Activated CD4-positive, alpha-beta memory T cell treated with anti-CD3 and anti-CD28 coated beads for 36 hours (primary cell): ENCODE measurements at regions not wholly inside any gene's neighbourhood (a gene's known extent, or its start where the extent isn't known, plus 50 kb on each side); places are given as distances from the start of the nearest gene placed in this dataset.
"Not testable (repeated sequence)": the region's sequence is repeated elsewhere in the genome, so short reads cannot be mapped to it uniquely, and the experiment has no call there.

Experiments used
- CTCF ChIA-PET: fragments of 350-600 bp; sonication (Branson Sonifier 250); formaldehyde crosslinking; loops from one replicate; lab custom pipeline; 2021; ENCODE audit warnings: antibody characterized with exemption, inconsistent platforms; lab: Charles Lee
- POLR2A ChIA-PET: fragments of 350-600 bp; sonication (Branson Sonifier 250); formaldehyde crosslinking; loops from one replicate; lab custom pipeline; 2021; ENCODE audit warnings: antibody characterized with exemption; lab: Charles Lee
- DNase-seq: peaks from one replicate; pipeline ENCODE4 v3.0.0-alpha.2; 2020
- H3K27ac Mint-ChIP-seq: one replicate; pipeline ENCODE4 v1.8.0; 2021; ENCODE audit warnings: mixed read lengths
- H3K27me3 Mint-ChIP-seq: one replicate; pipeline ENCODE4 v1.8.0; 2021; ENCODE audit warnings: mixed read lengths
- H3K36me3 Mint-ChIP-seq: one replicate; pipeline ENCODE4 v1.8.0; 2021; ENCODE audit warnings: mixed read lengths
- H3K4me1 Mint-ChIP-seq: one replicate; pipeline ENCODE4 v1.8.0; 2021; ENCODE audit warnings: low read depth, mixed read lengths
- H3K4me3 Mint-ChIP-seq: one replicate; pipeline ENCODE4 v1.8.0; 2021; ENCODE audit warnings: mild to moderate bottlenecking, mixed read lengths
- H3K9me3 Mint-ChIP-seq: one replicate; pipeline ENCODE4 v1.8.0; 2021; ENCODE audit warnings: mixed read lengths
- intact Hi-C: fragments of 100-400 bp; cut with micrococcal nuclease; formaldehyde crosslinking; loops from one replicate; pipeline ENCODE4 v1.15.1; 2023

DNA sequence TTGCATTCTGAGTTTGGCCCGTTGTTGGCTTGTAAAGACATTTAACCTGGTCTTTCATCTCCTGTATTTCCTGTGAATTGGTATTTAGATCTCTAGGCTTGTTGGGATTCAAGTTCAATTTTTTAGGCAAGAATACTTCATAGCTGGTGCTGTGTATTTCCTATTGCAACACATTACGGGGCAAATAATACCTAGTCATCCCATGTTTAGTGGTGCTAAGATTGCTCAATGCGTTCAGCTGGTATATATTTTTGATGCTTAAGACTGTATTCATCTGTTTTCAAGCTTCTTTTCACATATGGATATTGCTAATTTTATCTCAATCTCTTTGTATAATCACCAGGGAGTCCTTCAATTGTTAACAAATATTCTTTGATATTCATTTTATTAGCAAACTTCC is 87.5 kb upstream of the ZBTB18 start:
- ChIA-PET POLR2A (no interaction called here), CTCF (no interaction called here)
- intact Hi-C loops = no loop called here
- no peak overlapping the region for H3K27ac Mint-ChIP-seq
- peaks cover 14% of the 10 kb centered on the region for H3K27me3 Mint-ChIP-seq
- H3K9me3 Mint-ChIP-seq = no peaks in the 10 kb centered on the region
- no peaks in the 10 kb centered on the region for H3K4me1 Mint-ChIP-seq
- H3K36me3 Mint-ChIP-seq = no peaks in the 10 kb centered on the region
- no peak for DNase-seq
- no peak overlapping the region for H3K4me3 Mint-ChIP-seq

DNA sequence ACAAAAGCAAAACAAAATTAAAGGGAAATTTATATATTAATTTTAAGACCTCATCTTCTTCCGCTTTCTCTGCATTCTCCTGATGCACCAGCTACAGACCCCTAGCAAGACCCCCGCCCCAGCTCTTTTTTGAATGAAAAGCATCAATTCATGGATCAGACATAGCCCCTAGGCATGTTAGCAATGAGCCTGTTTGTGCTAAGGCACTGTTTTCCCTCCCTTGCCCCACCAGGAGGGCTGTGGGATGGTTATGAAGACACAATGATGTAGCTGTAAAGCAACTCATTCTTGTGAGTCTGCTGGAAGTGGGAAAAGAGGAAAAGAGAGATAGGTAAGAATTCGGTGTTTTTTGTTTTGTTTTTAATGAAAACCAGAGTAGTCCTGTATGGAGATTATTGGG is 88.5 kb upstream of the ZBTB18 start:
- POLR2A ChIA-PET = no interaction called here
- intact Hi-C loops = no loop called here
- peaks cover 14% of the 10 kb centered on the region for H3K27me3 Mint-ChIP-seq
- H3K27ac Mint-ChIP-seq = no peak overlapping the region
- no peak overlapping the region for H3K4me3 Mint-ChIP-seq
- H3K36me3 Mint-ChIP-seq = no peaks in the 10 kb centered on the region
- CTCF ChIA-PET = interaction anchor here (0.7 kb wide), 1 partner anchor 73 kb away, joined by 3 read pairs; no protein-coding TSS in a partner anchor
- H3K9me3 Mint-ChIP-seq = no peaks in the 10 kb centered on the region
- DNase-seq = no peak
- H3K4me1 Mint-ChIP-seq = no peaks in the 10 kb centered on the region

DNA sequence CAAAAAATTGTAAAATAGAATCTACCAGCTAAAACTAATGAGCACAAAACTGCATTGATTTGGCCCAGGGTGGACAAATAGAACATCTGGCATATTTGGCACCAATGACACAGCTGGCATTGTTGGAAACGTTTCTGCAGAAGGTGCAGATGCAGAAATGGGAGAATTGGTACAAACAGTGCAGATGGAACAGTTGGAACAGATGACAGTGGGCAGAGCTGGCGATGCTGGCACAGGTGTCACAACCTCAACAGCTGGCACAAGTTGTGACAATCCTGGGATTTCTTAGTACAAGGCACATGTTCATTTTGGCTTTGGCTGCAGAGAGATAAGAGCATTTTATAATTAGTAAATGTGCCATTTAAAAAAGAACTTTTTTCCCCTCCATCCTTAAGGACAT is 91.1 kb upstream of the ZBTB18 start:
- no peak overlapping the region for H3K4me3 Mint-ChIP-seq
- H3K36me3 Mint-ChIP-seq = no peaks in the 10 kb centered on the region
- H3K27me3 Mint-ChIP-seq = peaks cover 15% of the 10 kb centered on the region
- no peak for DNase-seq
- intact Hi-C loops = no loop called here
- H3K4me1 Mint-ChIP-seq = no peaks in the 10 kb centered on the region
- no peak overlapping the region for H3K27ac Mint-ChIP-seq
- CTCF ChIA-PET = interaction anchor here (1.0 kb wide), 1 partner anchor 12 kb away, joined by 3 read pairs; no protein-coding TSS in a partner anchor
- POLR2A ChIA-PET = no interaction called here
- no peaks in the 10 kb centered on the region for H3K9me3 Mint-ChIP-seq

DNA sequence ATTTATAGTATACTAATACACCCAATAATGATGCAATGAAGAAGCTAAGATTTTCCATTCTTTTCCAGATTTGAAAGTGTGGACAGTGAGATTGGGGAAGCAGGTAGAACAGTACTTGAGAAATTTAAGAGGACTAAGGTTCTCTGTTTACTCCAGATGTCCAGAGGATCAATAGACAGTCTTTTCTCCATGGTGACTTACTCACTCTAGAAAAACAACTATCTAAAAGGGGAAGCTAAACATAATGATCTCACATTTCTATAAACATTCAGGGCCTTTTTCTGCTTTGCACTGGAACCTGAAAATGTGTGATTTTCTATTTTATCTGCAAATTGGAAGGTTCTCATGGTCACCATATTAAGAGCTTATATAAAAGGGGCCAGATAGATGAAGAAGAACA is 93.9 kb upstream of the ZBTB18 start:
- no peaks in the 10 kb centered on the region for H3K9me3 Mint-ChIP-seq
- H3K36me3 Mint-ChIP-seq = no peaks in the 10 kb centered on the region
- H3K4me1 Mint-ChIP-seq = no peaks in the 10 kb centered on the region
- intact Hi-C loops = no loop called here
- no peak overlapping the region for H3K27ac Mint-ChIP-seq
- ChIA-PET CTCF (no interaction called here), POLR2A (no interaction called here)
- H3K27me3 Mint-ChIP-seq = peaks cover 15% of the 10 kb centered on the region
- DNase-seq = no peak
- no peak overlapping the region for H3K4me3 Mint-ChIP-seq

DNA sequence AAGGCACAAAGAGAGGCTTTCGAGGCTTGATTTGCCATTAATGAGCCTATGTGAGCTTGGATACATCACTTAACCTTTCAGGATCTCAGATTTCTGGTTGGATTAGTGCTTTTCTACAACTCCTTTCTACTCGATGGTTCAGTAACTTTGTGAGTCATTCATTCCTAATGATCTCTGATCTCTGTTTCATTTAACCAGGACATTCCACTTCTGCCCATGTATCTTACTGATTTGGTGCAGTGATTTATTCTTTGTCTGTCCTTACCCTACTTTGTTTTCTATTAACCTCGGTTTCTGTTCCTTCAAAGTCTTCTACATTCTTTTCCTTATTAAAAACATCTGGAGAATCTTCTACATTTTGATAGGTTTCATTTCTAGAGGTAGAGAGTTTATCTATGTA is 94.6 kb upstream of the ZBTB18 start:
- no peak for DNase-seq
- Mint-ChIP-seq H3K4me3 (no peak overlapping the region), H3K27ac (no peak overlapping the region), H3K4me1 (no peaks in the 10 kb centered on the region), H3K36me3 (no peaks in the 10 kb centered on the region), H3K27me3 (peaks cover 15% of the 10 kb centered on the region), H3K9me3 (no peaks in the 10 kb centered on the region)
- intact Hi-C loops = no loop called here
- POLR2A ChIA-PET = no interaction called here
- CTCF ChIA-PET = no interaction called here

DNA sequence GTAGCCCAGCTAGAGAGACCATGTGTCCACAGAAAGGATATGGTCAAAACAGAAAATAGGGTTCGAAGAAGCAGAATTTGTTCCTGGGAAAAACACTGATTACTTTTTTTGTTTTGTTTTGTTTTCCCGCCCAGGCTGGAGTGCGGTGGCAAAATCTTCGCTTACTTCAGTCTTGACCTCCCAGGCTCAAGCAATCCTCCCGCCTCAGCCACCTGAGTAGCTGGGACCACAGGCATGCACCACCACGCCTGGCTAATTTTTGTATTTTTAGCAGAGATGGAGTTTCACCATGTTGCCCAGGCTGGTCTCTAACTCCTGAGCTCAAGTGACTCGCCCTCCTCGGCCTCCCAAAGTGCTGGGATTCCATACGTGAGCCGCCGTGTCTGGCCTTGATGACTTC is 99.9 kb upstream of the ZBTB18 start:
- CTCF ChIA-PET, intact Hi-C loops, POLR2A ChIA-PET, H3K4me1 Mint-ChIP-seq, H3K4me3 Mint-ChIP-seq, H3K27ac Mint-ChIP-seq, DNase-seq, H3K9me3 Mint-ChIP-seq, H3K36me3 Mint-ChIP-seq, H3K27me3 Mint-ChIP-seq: not testable (repeated sequence)

- Mint-ChIP-seq H3K27ac (no peak overlapping the region), H3K36me3 (no peaks in the 10 kb centered on the region), H3K9me3 (no peaks in the 10 kb centered on the region), H3K27me3 (peaks cover 4% of the 10 kb centered on the region), H3K4me1 (no peaks in the 10 kb centered on the region), H3K4me3 (no peak overlapping the region)
- DNase-seq = no peak
- POLR2A ChIA-PET = no interaction called here
- CTCF ChIA-PET = no interaction called here
- intact Hi-C loops = no loop called here
Measured at GRCh38 chr1:243950166-243950565, 100.1 kb upstream of the AKT3 start.

- intact Hi-C loops = loop anchor here (1.0 to 10.0 kb wide), 4 partner anchors 95 to 603 kb away; partner anchors contain the start of gene AKT3
- Mint-ChIP-seq H3K36me3 (no peaks in the 10 kb centered on the region), H3K27ac (no peak overlapping the region), H3K27me3 (peaks cover 5% of the 10 kb centered on the region), H3K4me3 (no peak overlapping the region), H3K9me3 (no peaks in the 10 kb centered on the region), H3K4me1 (peaks cover 1% of the 10 kb centered on the region)
- POLR2A ChIA-PET = no interaction called here
- CTCF ChIA-PET = interaction anchor here (2.0 kb wide), 1 partner anchor 603 kb away, joined by 7 read pairs; no protein-coding TSS in a partner anchor
- peak; percentile 56 for DNase-seq
Measured at GRCh38 chr1:243946946-243947345, 96.9 kb upstream of the AKT3 start.

DNA sequence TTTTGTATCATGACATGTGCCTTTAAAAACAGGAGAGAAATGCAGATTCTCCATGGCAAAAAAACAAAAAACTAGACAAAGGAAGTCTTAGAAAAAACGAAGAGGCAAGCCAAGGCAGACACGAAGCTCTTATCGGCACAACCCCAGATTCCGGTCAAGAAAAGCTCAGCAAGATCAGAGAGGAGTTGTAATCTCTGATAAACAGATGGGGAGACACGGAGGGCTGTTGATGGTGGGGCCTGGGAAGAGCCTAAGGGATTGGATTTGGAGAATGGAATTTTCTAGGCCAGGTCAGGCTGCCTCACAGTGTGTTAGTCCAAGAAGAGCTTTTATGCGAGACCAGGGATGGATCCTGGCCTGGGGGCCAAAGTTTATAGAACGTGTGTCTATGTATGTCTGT is 96.2 kb upstream of the AKT3 start:
- POLR2A ChIA-PET = no interaction called here
- H3K27me3 Mint-ChIP-seq = peaks cover 5% of the 10 kb centered on the region
- no peak overlapping the region for H3K27ac Mint-ChIP-seq
- no peak overlapping the region for H3K4me3 Mint-ChIP-seq
- CTCF ChIA-PET = interaction anchor here (0.6 to 2.0 kb wide), 2 partner anchors 74 to 602 kb away, joined by 3 to 7 read pairs; no protein-coding TSS in a partner anchor
- peaks cover 3% of the 10 kb centered on the region for H3K4me1 Mint-ChIP-seq
- DNase-seq = no peak
- intact Hi-C loops = loop anchor here (5.0 to 10.0 kb wide), 3 partner anchors 94 to 329 kb away; partner anchors contain the start of gene AKT3
- H3K36me3 Mint-ChIP-seq = no peaks in the 10 kb centered on the region
- no peaks in the 10 kb centered on the region for H3K9me3 Mint-ChIP-seq

GRCh38 chr1:243945727-243946126 is 95.7 kb upstream of the AKT3 start:
- Mint-ChIP-seq H3K27me3 (peaks cover 7% of the 10 kb centered on the region), H3K4me3 (no peak overlapping the region), H3K4me1 (peaks cover 3% of the 10 kb centered on the region), H3K9me3 (no peaks in the 10 kb centered on the region), H3K27ac (no peak overlapping the region), H3K36me3 (no peaks in the 10 kb centered on the region)
- DNase-seq = no peak
- ChIA-PET CTCF (interaction anchor here (0.6 to 2.0 kb wide), 2 partner anchors 73 to 602 kb away, joined by 3 to 7 read pairs; no protein-coding TSS in a partner anchor), POLR2A (no interaction called here)
- intact Hi-C loops = loop anchor here (5.0 to 10.0 kb wide), 3 partner anchors 93 to 329 kb away; partner anchors contain the start of gene AKT3

DNA sequence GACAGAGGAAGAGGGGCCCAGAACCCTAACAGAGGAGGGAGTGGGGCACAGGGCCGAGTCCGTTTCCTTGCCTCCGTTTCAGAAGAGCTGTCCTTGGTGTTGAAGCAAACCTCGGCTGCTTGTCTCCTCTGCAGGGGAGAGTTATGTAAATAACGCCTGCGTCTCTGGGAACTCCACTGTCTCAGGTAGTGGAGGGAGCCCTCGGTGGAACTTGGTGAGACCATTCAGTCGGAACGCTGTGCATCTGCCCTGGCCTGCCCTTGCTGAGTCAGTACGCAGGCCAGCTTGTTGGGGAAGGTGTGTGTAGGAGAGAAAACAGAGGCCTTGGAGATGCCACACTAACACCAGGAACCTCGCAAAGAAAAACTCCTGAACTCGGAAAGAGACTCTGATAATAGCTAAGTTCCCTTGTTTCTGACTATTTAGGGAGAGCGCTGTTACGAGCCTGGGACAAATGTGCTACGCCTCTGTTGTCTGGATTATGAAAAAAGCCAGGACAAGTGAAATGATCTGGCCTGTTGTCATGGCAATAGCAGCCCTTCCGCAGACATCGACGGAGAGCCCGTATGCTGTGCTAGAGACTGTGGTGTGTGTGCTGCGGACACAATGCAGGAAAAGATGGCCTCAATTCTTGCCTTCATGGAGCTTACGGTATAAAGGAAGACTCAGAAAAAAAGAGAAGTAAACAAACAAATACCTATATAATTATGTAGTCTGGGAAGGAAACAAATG is 94.6 kb upstream of the AKT3 start:
- intact Hi-C loops = loop anchor here (5.0 to 10.0 kb wide), 3 partner anchors 92 to 330 kb away; partner anchors contain the start of gene AKT3
- POLR2A ChIA-PET = no interaction called here
- no peak overlapping the region for H3K27ac Mint-ChIP-seq

DNA sequence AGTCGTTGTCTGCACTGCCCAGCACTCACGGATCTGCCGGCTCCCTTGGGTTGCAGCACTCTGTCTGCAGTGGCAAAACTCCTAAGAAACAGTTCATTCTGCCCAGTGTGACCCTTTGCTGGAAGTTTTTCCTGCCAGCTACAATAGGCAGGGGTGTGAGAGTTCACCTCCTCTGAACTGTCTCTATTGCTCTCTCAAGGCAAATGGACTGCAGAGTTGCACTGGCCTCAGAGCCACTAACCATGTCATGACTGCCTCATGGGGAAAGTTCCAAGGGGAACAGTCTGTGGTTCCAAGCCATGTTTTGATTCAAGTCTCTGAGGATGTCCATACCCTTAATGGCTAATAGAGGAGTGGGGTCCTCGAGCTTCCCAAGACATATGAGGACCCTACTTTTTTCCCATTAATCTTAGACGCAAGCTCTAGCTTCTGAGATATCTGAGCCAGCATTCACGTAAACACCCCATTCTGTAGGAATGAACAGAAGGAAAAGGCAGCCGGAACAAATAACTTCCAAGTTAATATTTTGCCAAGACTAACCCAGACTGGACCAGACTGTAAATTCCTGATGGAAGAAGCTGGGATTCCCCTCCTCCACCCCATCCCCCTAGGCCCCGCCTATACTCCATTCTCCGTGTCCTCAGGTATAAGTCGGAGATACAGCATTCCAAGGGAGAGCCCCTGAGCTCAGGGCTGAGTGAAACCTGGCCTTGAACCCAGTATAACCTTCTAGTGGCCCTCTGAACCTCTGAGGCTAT is 93.8 kb upstream of the AKT3 start:
- Mint-ChIP-seq H3K27ac (no peak overlapping the region), H3K4me3 (no peak overlapping the region), H3K4me1 (peaks cover 8% of the 10 kb centered on the region), H3K9me3 (no peaks in the 10 kb centered on the region), H3K36me3 (no peaks in the 10 kb centered on the region), H3K27me3 (peaks cover 17% of the 10 kb centered on the region)
- intact Hi-C loops = loop anchor here (10.0 kb wide), 2 partner anchors 229 to 331 kb away; no protein-coding TSS in a partner anchor
- no peak for DNase-seq
- ChIA-PET CTCF (interaction anchor here (1.2 kb wide), 1 partner anchor 600 kb away, joined by 3 read pairs; no protein-coding TSS in a partner anchor), POLR2A (no interaction called here)

More for the DNA sequence above, 94.6 kb upstream of the AKT3 start:
- no peak for DNase-seq
- Mint-ChIP-seq H3K27me3 (peaks cover 14% of the 10 kb centered on the region), H3K4me3 (no peak overlapping the region), H3K36me3 (no peaks in the 10 kb centered on the region), H3K9me3 (no peaks in the 10 kb centered on the region), H3K4me1 (peaks cover 3% of the 10 kb centered on the region)
- CTCF ChIA-PET = interaction anchor here (1.2 kb wide), 1 partner anchor 601 kb away, joined by 3 read pairs; no protein-coding TSS in a partner anchor
